HepG2 (cell line): ENCODE measurements at regions not wholly inside any gene's neighbourhood (a gene's known extent, or its start where the extent isn't known, plus 50 kb on each side); places are given as distances from the start of the nearest gene placed in this dataset.

ENCODE experiments used
- AGO2 ChIP-seq: fragments of 200-400 bp; formaldehyde crosslinking; optimal IDR thresholded peaks from 2 replicates; pipeline ENCODE3; 2017; ENCODE audit warnings: mild to moderate bottlenecking, low read depth, low read length, moderate library complexity
- CCAR2 ChIP-seq: fragments of 200-400 bp; formaldehyde crosslinking; optimal IDR thresholded peaks from 2 replicates; pipeline ENCODE3; 2018; ENCODE audit warnings: low read depth, mild to moderate bottlenecking, low read length, moderate library complexity
- EHMT2 ChIP-seq: fragments of 200-600 bp; sonication (generic); IDR thresholded peaks from 2 replicates; pipeline ENCODE4 v1.7.0; 2017; ENCODE audit warnings: antibody characterized with exemption, low read depth, low read length, borderline replicate concordance
- FOXO1 ChIP-seq: sonication (generic); formaldehyde crosslinking; IDR thresholded peaks from 2 replicates; pipeline ENCODE4 v1.4.0; 2020; ENCODE audit warnings: missing genetic modification reagents
- HMG20A ChIP-seq: IDR thresholded peaks from 2 replicates; pipeline ENCODE4 v1.6.1; 2016; ENCODE audit warnings: borderline replicate concordance
- HOXD1 ChIP-seq: sonication (generic); formaldehyde crosslinking; IDR thresholded peaks from 2 replicates; pipeline ENCODE4 v1.5.0; 2020; ENCODE audit warnings: missing genetic modification reagents
- JARID2 ChIP-seq: sonication (generic); formaldehyde crosslinking; IDR thresholded peaks from 2 replicates; pipeline ENCODE4 v1.8.1; 2023; ENCODE audit warnings: missing genetic modification reagents, inconsistent platforms; ENCODE audit not compliant: insufficient replicate concordance
- KAT8 ChIP-seq: IDR thresholded peaks from 2 replicates; pipeline ENCODE4 v1.6.1; 2016; ENCODE audit warnings: missing genetic modification reagents, missing compliant biosample characterization
- KLF11 ChIP-seq: IDR thresholded peaks from 2 replicates; pipeline ENCODE4 v1.6.1; 2016; ENCODE audit warnings: missing compliant biosample characterization
- NFE2L1 ChIP-seq: sonication (generic); formaldehyde crosslinking; IDR thresholded peaks from 2 replicates; pipeline ENCODE4 v1.4.0; 2020; ENCODE audit warnings: missing genetic modification reagents, mild to moderate bottlenecking, borderline replicate concordance
- NFKB2 ChIP-seq: sonication (generic); formaldehyde crosslinking; IDR thresholded peaks from 2 replicates; pipeline ENCODE4 v1.4.0; 2020; ENCODE audit warnings: missing genetic modification reagents, borderline replicate concordance
- NPAS2 ChIP-seq: sonication (generic); formaldehyde crosslinking; IDR thresholded peaks from 2 replicates; pipeline ENCODE4 v1.8.0; 2022; ENCODE audit warnings: mild to moderate bottlenecking, missing genetic modification reagents, borderline replicate concordance
- NR2F1 ChIP-seq, 2 experiments: fragments of 450-650 bp in 1 of 2; formaldehyde crosslinking in 1 of 2; IDR thresholded peaks; 2 replicates each; pipeline versions ENCODE4 v1.5.0 to v1.6.1; 2016 to 2020; ENCODE audit warnings: mild to moderate bottlenecking in 1 of 2, missing compliant biosample characterization in 1 of 2, missing genetic modification reagents in 1 of 2, moderate library complexity in 1 of 2
- RAD21 ChIP-seq: fragments of 450-650 bp; formaldehyde crosslinking; IDR thresholded peaks from 2 replicates; pipeline ENCODE4 v1.5.0; 2020; ENCODE audit warnings: mild to moderate bottlenecking
- RFX1 ChIP-seq: fragments of 450-650 bp; IDR thresholded peaks from 2 replicates; pipeline ENCODE4 v1.6.1; 2017
- ZFY ChIP-seq: sonication (generic); formaldehyde crosslinking; IDR thresholded peaks from 2 replicates; pipeline ENCODE4 v1.4.0; 2020; ENCODE audit warnings: missing genetic modification reagents
- ZKSCAN1 ChIP-seq: fragments of 150-350 bp; IDR thresholded peaks from 2 replicates; pipeline ENCODE4 v1.6.1; 2014; ENCODE audit warnings: low read length
- ZNF160 ChIP-seq: sonication (generic); formaldehyde crosslinking; IDR thresholded peaks from 2 replicates; pipeline ENCODE4 v1.8.0; 2022; ENCODE audit warnings: mild to moderate bottlenecking, inconsistent platforms, missing genetic modification reagents
- ZNF207 ChIP-seq: fragments of 450-650 bp; IDR thresholded peaks from 2 replicates; pipeline ENCODE4 v1.6.1; 2016; ENCODE audit warnings: antibody characterized with exemption, borderline replicate concordance
- ZNF225 ChIP-seq: sonication (generic); formaldehyde crosslinking; IDR thresholded peaks from 2 replicates; pipeline ENCODE4 v1.4.0; 2020; ENCODE audit warnings: mild to moderate bottlenecking, missing genetic modification reagents
- ZNF317 ChIP-seq: sonication (generic); formaldehyde crosslinking; IDR thresholded peaks from 2 replicates; pipeline ENCODE4 v1.5.0; 2020; ENCODE audit warnings: mild to moderate bottlenecking, missing genetic modification reagents
- ZNF34 ChIP-seq: sonication (generic); formaldehyde crosslinking; IDR thresholded peaks from 2 replicates; pipeline ENCODE4 v1.4.0; 2020; ENCODE audit warnings: mild to moderate bottlenecking, missing genetic modification reagents, borderline replicate concordance
- ZNF598 ChIP-seq: sonication (generic); formaldehyde crosslinking; IDR thresholded peaks from 2 replicates; pipeline ENCODE4 v1.5.1; 2020; ENCODE audit warnings: mild to moderate bottlenecking, missing genetic modification reagents, borderline replicate concordance
- ZNF709 ChIP-seq: sonication (generic); formaldehyde crosslinking; IDR thresholded peaks from 2 replicates; pipeline ENCODE4 v1.5.0; 2020; ENCODE audit warnings: mild to moderate bottlenecking, missing genetic modification reagents
- ZSCAN9 ChIP-seq: IDR thresholded peaks from 2 replicates; pipeline ENCODE4 v1.6.1; 2016; ENCODE audit warnings: borderline replicate concordance
- TF ChIP-seq, protein P1 (sequence below): sonication (generic); formaldehyde crosslinking; IDR thresholded peaks from 2 replicates; pipeline ENCODE4 v1.4.0; 2020; ENCODE audit warnings: mild to moderate bottlenecking, low read depth, missing genetic modification reagents
- TF ChIP-seq, protein P2 (sequence below): sonication (generic); formaldehyde crosslinking; IDR thresholded peaks from 2 replicates; pipeline ENCODE4 v1.5.0; 2020; ENCODE audit warnings: missing genetic modification reagents
- TF ChIP-seq, protein P3 (sequence below): sonication (generic); formaldehyde crosslinking; IDR thresholded peaks from 2 replicates; pipeline ENCODE4 v1.4.0; 2020; ENCODE audit warnings: missing genetic modification reagents
- TF ChIP-seq, protein P4 (sequence below): sonication (generic); formaldehyde crosslinking; IDR thresholded peaks from 2 replicates; pipeline ENCODE4 v1.4.0; 2020; ENCODE audit warnings: missing genetic modification reagents

DNA sequence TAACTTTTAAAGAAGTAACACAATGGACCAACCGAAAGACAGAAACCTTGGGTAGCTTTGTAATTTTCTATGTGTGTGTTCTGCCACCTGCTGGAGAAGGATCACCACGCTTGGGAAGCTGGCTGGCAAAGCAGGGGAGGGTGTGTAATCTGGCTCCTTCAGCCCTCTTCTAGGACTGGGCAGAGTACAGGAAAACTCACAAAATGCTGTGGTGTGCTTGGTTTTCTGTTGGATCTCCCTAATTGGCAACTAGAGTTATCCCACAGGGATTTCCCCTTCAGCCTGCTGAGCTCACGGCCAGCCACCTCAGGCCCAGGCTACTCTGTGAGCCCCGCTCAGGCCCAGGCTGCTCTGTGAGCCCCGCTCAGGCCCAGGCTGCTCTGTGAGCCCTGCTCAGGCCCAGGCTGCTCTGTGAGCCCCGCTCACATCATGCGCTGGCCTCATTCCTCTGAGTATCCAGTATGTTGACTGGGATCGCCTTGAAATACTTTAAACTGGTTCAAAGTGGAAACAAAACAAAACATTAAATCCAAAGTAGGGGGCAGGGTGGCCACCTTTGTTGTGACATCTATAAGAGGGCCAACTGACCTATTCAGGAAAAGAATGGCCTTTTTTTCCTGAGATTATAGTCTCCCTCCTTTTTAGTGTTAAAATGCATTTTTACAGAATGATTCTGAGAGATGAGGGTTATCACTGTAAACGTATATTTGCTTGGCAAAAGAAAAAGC is 52.0 kb upstream of the RNU6-8 start (continued):
- TF ChIP-seq HMG20A (CRISPR knock-in tag) (0 out of 2 replicates have a peak, but pooled peaks have one; percentile 12), RFX1 (no peak), ZNF225 (CRISPR knock-in tag) (peak; percentile 87), ZNF34 (CRISPR knock-in tag) (no peak), NFE2L1 (no peak), NPAS2 (CRISPR knock-in tag) (no peak), ZSCAN9 (CRISPR knock-in tag) (0 out of 2 replicates have a peak, but pooled peaks have one; percentile 45), ZNF317 (no peak), HOXD1 (CRISPR knock-in tag) (no peak), AGO2 (no peak), EHMT2 (no peak), ZNF160 (CRISPR knock-in tag) (peak; percentile 39; the same call in 1 of the 2 replicates), ZFY (CRISPR knock-in tag) (peak; percentile 57; the same call in 1 of the 2 replicates), CCAR2 (no peak), FOXO1 (CRISPR knock-in tag) (no peak), NR2F1 (CRISPR knock-in tag; IDR thresholded peaks at IDR 0.05) (no peak), KLF11 (CRISPR knock-in tag) (no peak), JARID2 (CRISPR knock-in tag) (peak; percentile 89), RAD21 (peak; percentile 90), KAT8 (CRISPR knock-in tag) (no peak; the same call in 1 of the 2 replicates), NFKB2 (no peak; the same call in 1 of the 2 replicates), ZNF709 (CRISPR knock-in tag) (no peak), ZKSCAN1 (no peak), ZNF207 (no peak), ZNF598 (CRISPR knock-in tag) (peak; percentile 46; the same call in 1 of the 2 replicates)
- TF ChIP-seq, protein P1, sequence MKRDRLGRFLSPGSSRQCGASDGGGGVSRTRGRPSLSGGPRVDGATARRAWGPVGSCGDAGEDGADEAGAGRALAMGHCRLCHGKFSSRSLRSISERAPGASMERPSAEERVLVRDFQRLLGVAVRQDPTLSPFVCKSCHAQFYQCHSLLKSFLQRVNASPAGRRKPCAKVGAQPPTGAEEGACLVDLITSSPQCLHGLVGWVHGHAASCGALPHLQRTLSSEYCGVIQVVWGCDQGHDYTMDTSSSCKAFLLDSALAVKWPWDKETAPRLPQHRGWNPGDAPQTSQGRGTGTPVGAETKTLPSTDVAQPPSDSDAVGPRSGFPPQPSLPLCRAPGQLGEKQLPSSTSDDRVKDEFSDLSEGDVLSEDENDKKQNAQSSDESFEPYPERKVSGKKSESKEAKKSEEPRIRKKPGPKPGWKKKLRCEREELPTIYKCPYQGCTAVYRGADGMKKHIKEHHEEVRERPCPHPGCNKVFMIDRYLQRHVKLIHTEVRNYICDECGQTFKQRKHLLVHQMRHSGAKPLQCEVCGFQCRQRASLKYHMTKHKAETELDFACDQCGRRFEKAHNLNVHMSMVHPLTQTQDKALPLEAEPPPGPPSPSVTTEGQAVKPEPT: 0 out of 2 replicates have a peak, but pooled peaks have one; percentile 33
- TF ChIP-seq, protein P2, sequence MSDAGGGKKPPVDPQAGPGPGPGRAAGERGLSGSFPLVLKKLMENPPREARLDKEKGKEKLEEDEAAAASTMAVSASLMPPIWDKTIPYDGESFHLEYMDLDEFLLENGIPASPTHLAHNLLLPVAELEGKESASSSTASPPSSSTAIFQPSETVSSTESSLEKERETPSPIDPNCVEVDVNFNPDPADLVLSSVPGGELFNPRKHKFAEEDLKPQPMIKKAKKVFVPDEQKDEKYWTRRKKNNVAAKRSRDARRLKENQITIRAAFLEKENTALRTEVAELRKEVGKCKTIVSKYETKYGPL (CRISPR knock-in tag): no peak
- TF ChIP-seq, protein P3, sequence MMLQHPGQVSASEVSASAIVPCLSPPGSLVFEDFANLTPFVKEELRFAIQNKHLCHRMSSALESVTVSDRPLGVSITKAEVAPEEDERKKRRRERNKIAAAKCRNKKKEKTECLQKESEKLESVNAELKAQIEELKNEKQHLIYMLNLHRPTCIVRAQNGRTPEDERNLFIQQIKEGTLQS (CRISPR knock-in tag): no peak
- TF ChIP-seq, protein P4, sequence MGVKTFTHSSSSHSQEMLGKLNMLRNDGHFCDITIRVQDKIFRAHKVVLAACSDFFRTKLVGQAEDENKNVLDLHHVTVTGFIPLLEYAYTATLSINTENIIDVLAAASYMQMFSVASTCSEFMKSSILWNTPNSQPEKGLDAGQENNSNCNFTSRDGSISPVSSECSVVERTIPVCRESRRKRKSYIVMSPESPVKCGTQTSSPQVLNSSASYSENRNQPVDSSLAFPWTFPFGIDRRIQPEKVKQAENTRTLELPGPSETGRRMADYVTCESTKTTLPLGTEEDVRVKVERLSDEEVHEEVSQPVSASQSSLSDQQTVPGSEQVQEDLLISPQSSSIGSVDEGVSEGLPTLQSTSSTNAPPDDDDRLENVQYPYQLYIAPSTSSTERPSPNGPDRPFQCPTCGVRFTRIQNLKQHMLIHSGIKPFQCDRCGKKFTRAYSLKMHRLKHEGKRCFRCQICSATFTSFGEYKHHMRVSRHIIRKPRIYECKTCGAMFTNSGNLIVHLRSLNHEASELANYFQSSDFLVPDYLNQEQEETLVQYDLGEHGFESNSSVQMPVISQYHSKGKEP: 0 out of 2 replicates have a peak, but pooled peaks have one; percentile 60
